GM13976 (cell line): ENCODE measurements at regions not wholly inside any gene's neighbourhood (a gene's known extent, or its start where the extent isn't known, plus 50 kb on each side); places are given as distances from the start of the nearest gene placed in this dataset.

Experiments
- DNase-seq: peaks from one replicate; pipeline ENCODE4 v3.0.0; 2012; ENCODE audit warnings: low spot score
- in situ Hi-C: fragments of 300-500 bp; cut with MboI; formaldehyde crosslinking; loops from one replicate; pipeline ENCODE4 v1.12.0; 2022; ENCODE audit warnings: low sequenced_read_pairs, mixed read lengths, inconsistent platforms; ENCODE audit not compliant: unreplicated experiment
- TF ChIP-seq, protein P1 (sequence below): IDR thresholded peaks from 2 replicates; pipeline ENCODE4 v1.5.1; 2012; ENCODE audit warnings: borderline replicate concordance, mild to moderate bottlenecking; ENCODE audit not compliant: insufficient read depth; ENCODE audit errors: extremely low read depth, missing control alignments, control extremely low read depth

DNA sequence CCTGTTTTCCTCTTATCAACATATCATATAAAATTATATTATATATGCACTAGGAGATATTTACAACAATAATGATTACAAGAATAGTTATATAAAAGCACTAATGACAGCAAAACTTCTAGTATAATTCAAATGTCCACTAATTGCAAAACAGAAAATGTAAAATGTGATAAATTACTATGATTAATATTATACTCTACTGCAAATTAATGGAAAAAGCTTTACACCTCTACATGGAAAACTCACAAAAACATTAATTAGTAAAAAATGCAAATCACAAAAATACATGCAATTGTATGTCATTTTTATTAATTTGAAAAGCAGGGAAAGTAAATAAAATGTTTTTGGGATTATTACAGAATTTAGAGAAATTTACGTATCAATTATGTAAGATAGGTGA lies 681.0 kb upstream of the PCDH20 start:
- TF ChIP-seq, protein P1, sequence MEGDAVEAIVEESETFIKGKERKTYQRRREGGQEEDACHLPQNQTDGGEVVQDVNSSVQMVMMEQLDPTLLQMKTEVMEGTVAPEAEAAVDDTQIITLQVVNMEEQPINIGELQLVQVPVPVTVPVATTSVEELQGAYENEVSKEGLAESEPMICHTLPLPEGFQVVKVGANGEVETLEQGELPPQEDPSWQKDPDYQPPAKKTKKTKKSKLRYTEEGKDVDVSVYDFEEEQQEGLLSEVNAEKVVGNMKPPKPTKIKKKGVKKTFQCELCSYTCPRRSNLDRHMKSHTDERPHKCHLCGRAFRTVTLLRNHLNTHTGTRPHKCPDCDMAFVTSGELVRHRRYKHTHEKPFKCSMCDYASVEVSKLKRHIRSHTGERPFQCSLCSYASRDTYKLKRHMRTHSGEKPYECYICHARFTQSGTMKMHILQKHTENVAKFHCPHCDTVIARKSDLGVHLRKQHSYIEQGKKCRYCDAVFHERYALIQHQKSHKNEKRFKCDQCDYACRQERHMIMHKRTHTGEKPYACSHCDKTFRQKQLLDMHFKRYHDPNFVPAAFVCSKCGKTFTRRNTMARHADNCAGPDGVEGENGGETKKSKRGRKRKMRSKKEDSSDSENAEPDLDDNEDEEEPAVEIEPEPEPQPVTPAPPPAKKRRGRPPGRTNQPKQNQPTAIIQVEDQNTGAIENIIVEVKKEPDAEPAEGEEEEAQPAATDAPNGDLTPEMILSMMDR = no peak
- in situ Hi-C loops = no loop called here
- no peak for DNase-seq

DNA sequence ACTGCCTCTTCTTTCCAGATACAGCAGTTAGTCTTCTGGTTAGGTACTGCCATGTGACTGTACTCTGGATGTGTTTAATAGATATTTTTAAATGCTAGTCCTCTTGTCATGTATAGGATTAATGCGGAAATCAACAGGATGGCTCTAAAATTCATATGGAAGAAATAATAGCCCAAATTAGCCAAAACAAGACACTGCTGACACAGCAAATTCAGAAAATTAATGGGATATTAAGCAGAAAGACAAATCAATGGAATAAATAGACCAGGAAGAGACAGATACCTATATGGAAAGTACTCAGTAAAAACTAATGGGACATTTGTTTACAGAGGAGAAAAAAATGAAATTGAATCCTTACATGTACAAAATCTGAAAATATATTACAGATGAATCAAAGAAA lies 679.3 kb upstream of the PCDH20 start:
- TF ChIP-seq, protein P1 = no peak
- DNase-seq = no peak
- in situ Hi-C loops = no loop called here

DNA sequence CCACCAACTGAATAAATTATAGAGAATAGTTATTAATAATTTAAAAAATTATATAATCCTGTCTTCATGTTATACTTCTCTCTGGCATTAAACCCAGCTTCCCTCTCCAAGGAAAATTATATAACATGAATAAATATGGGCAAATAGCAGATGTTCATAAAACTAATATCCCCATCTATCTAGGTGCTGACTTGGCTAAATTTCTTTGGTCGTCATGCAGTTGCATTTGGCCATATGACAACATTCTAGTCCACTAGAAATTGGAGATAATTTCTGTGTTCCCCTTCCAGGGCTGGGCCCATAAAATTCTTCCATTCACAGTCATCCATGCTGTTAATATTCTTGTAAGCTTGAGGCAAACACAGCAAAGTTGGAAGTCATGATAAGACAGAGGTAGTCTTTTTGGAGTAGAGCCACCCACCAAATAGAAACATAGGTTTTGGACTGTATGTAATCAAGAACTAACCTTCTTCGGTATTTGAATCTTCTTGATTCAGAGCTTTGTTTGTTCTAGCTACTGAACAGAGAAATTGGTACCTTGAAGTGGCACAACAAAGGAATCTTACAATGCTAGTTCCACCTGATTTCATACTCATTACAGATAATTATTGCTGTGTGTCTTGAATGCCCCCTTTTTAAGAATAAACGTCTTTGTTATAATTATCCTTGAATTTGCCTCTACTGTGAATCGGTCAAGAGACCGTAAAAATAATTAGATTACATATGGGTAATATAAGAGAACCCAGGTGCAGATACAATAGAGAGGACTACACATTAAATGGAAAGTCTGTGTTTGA lies 678.5 kb upstream of the PCDH20 start:
- TF ChIP-seq, protein P1 = no peak
- DNase-seq = no peak
- in situ Hi-C loops = no loop called here

DNA sequence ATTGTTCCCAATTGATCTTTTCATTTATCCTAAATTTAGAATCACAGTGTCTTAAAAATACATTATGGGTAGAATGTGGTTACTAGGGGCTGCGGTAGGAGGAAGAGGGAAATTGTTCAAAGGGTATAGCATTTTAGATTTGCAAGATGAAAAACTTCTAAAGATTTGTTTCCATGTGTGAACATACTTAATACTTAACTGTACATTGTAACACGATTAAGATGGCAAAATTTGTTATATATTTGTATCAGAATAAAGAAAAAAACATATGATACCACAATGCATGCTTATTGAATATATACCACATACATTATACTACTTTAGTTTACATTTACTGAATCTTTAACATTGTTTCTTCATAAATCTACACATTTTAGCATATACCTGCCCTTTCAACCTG lies 677.3 kb upstream of the PCDH20 start:
- TF ChIP-seq, protein P1 = no peak
- no peak for DNase-seq
- in situ Hi-C loops = no loop called here

DNA sequence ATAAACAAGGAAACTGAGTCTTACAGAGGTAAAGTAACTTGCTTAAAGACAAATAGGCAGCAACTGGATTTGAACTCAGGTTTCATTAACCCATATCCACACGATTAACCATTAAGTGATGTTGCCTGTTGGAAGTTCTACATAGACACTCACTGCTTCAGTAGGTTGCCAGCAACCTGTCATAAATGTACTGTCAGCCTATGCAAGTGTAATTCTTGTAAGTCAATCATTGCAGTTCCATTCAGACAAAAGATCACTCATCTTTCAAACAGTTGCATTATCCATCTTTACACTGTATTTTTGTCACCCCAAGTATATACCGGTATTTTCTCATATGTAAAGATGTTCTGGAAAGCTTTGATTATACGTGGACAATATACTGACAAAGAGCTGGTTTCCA lies 676.9 kb upstream of the PCDH20 start:
- TF ChIP-seq, protein P1 = no peak
- in situ Hi-C loops = no loop called here

DNA sequence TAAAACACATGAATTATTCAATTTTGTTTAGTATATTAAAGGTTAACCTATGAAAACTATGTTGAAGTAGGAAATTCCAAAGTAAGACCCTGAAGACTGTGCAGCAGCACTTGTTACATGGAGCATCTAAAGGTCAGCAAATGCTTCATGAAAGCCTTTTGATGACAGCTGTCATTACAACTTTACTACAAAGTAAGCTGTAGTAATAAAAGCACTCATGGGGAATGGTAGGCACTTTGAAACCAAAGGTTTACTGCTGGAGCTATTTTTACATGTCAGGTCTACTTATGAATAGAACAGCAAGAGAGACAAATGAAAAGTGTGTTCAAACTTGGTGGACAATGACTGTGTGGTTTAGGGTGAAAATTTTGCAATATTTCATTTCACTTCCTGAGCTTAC lies 672.5 kb upstream of the PCDH20 start:
- TF ChIP-seq, protein P1 = no peak
- in situ Hi-C loops = no loop called here
- no peak for DNase-seq

More for the DNA sequence above, 676.9 kb upstream of the PCDH20 start:
- DNase-seq = no peak
